IMR-90 (cell line): ENCODE measurements at regions not wholly inside any gene's neighbourhood (a gene's known extent, or its start where the extent isn't known, plus 50 kb on each side); places are given as distances from the start of the nearest gene placed in this dataset.

Experiments used
- ATAC-seq: fragments of 200-7000 bp; cut with Tn5 transposase; 2 replicates; pipeline ENCODE4 v1.9.1; 2020; ENCODE audit warnings: low read depth, mild to moderate bottlenecking, moderate library complexity
- BruUV-seq: library from RNA; stranded (reverse); fragments of 400-500 nt; replicated peaks from 2 replicates; lab custom pipeline; 2021; lab: Mats Ljungman, UMichigan
- CTCF ChIA-PET: fragments of 300-600 bp; formaldehyde crosslinking; extraction: SDS; loops from one replicate; lab custom pipeline; 2021; ENCODE audit warnings: antibody characterized with exemption; lab: Yijun Ruan, JAX
- POLR2A ChIA-PET: fragments of 300-600 bp; sonication (Branson Sonifier 250); formaldehyde crosslinking; loops from one replicate; lab custom pipeline; 2022; ENCODE audit warnings: antibody characterized with exemption; ENCODE audit not compliant: unreplicated experiment; lab: Charles Lee
- DNase-seq: peaks from one replicate; pipeline ENCODE4 v3.0.0; 2013
- H2AFZ ChIP-seq: replicated peaks from 2 replicates; pipeline ENCODE3; 2013; ENCODE audit warnings: low read length, mild to moderate bottlenecking; ENCODE audit not compliant: poor library complexity
- H2AK5ac ChIP-seq: 2 replicates; pipeline ENCODE4 v1.6.1; 2013; ENCODE audit warnings: low read depth, low read length, inconsistent platforms
- H2AK9ac ChIP-seq: replicated peaks from 2 replicates; pipeline ENCODE3; 2013; ENCODE audit warnings: mild to moderate bottlenecking, low read depth, low read length, moderate library complexity; ENCODE audit not compliant: poor library complexity
- H2BK120ac ChIP-seq: 2 replicates; pipeline ENCODE4 v1.6.1; 2013; ENCODE audit warnings: low read depth, low read length, inconsistent platforms
- H2BK15ac ChIP-seq: 3 replicates; pipeline ENCODE4 v1.6.1; 2013; ENCODE audit warnings: low read depth, low read length, inconsistent platforms
- H2BK20ac ChIP-seq: 2 replicates; pipeline ENCODE4 v1.6.1; 2013; ENCODE audit warnings: low read depth, mild to moderate bottlenecking, inconsistent platforms, low read length, moderate library complexity
- H2BK5ac ChIP-seq: 2 replicates; pipeline ENCODE4 v1.6.1; 2013; ENCODE audit warnings: mild to moderate bottlenecking, low read depth, low read length, inconsistent platforms; ENCODE audit not compliant: poor library complexity, severe bottlenecking
- H3K14ac ChIP-seq: replicated peaks from 2 replicates; pipeline ENCODE4 v1.6.1; 2013; ENCODE audit warnings: low read depth, low read length, inconsistent platforms
- H3K18ac ChIP-seq: 2 replicates; pipeline ENCODE4 v1.6.1; 2013; ENCODE audit warnings: low read depth, low read length, control low read depth
- H3K23ac ChIP-seq: 2 replicates; pipeline ENCODE4 v1.6.1; 2013; ENCODE audit warnings: low read depth, low read length, inconsistent platforms
- H3K27ac ChIP-seq: 2 replicates; pipeline ENCODE4 v1.5.1; 2013; ENCODE audit warnings: mild to moderate bottlenecking, control low read depth, low read length; ENCODE audit not compliant: insufficient read depth
- H3K27me3 ChIP-seq: 2 replicates; pipeline ENCODE4 v1.6.1; 2013; ENCODE audit warnings: low read length; ENCODE audit not compliant: control insufficient read depth, insufficient read depth
- H3K36me3 ChIP-seq: 2 replicates; pipeline ENCODE4 v1.6.1; 2013; ENCODE audit warnings: low read length, mixed read lengths; ENCODE audit not compliant: control insufficient read depth, insufficient read depth
- H3K4ac ChIP-seq: 2 replicates; pipeline ENCODE4 v1.6.1; 2013; ENCODE audit warnings: low read depth, low read length, inconsistent platforms
- H3K4me1 ChIP-seq: 2 replicates; pipeline ENCODE4 v1.6.1; 2013; ENCODE audit warnings: low read length, mixed read lengths; ENCODE audit not compliant: control insufficient read depth, insufficient read depth
- H3K4me2 ChIP-seq: 2 replicates; pipeline ENCODE4 v1.6.1; 2013; ENCODE audit warnings: low read depth, mild to moderate bottlenecking, control low read depth, low read length, moderate library complexity
- H3K4me3 ChIP-seq: 2 replicates; pipeline ENCODE4 v1.5.1; 2013; ENCODE audit warnings: low read depth, mild to moderate bottlenecking, control low read depth, low read length, moderate library complexity; ENCODE audit not compliant: insufficient read depth
- H3K56ac ChIP-seq: 2 replicates; pipeline ENCODE4 v1.6.1; 2013; ENCODE audit warnings: low read length, inconsistent platforms; ENCODE audit not compliant: insufficient read depth; ENCODE audit errors: extremely low read depth
- H3K79me1 ChIP-seq, 2 experiments: 2 replicates each; pipeline ENCODE4 v1.6.1; 2013; ENCODE audit warnings: low read length in 2 of 2, inconsistent platforms in 1 of 2, low read depth in 1 of 2
- H3K9ac ChIP-seq: 2 replicates; pipeline ENCODE4 v1.6.1; 2013; ENCODE audit warnings: low read depth, low read length, control low read depth
- H3K9me1 ChIP-seq: 2 replicates; pipeline ENCODE4 v1.6.1; 2013; ENCODE audit warnings: low read length, inconsistent platforms; ENCODE audit not compliant: insufficient read depth
- H3K9me3 ChIP-seq: 2 replicates; pipeline ENCODE4 v1.6.1; 2013; ENCODE audit warnings: low read length; ENCODE audit not compliant: control insufficient read depth, insufficient read depth
- H4K20me1 ChIP-seq: 2 replicates; pipeline ENCODE4 v1.6.1; 2013; ENCODE audit warnings: low read length, inconsistent platforms; ENCODE audit not compliant: insufficient read depth
- H4K5ac ChIP-seq: 2 replicates; pipeline ENCODE4 v1.6.1; 2013; ENCODE audit warnings: mild to moderate bottlenecking, low read depth, low read length, control low read depth
- H4K8ac ChIP-seq, 2 experiments: 2 replicates each; pipeline ENCODE4 v1.6.1; 2013; ENCODE audit warnings: low read depth in 2 of 2, low read length in 2 of 2, control low read depth in 1 of 2, inconsistent platforms in 1 of 2
- H4K91ac ChIP-seq: 2 replicates; pipeline ENCODE4 v1.6.1; 2013; ENCODE audit warnings: low read depth, low read length, inconsistent platforms; ENCODE audit not compliant: insufficient read depth
- ELK1 ChIP-seq: fragments of 150-350 bp; IDR thresholded peaks from 2 replicates; pipeline ENCODE4 v1.6.1; 2016; ENCODE audit warnings: low read depth, mild to moderate bottlenecking, low read length, moderate library complexity, borderline replicate concordance
- WGBS, 2 experiments: methylation state at CpG; one replicate each; pipeline versions ENCODE4 v1.1.5 to v1.1.7; 2013; ENCODE audit warnings: missing lambda C conversion rate in 2 of 2; ENCODE audit not compliant: insufficient read length in 1 of 2; ENCODE audit errors: extremely low coverage in 2 of 2; 5-methylcytosine and 5-hydroxymethylcytosine counted together
- dilution Hi-C: fragments of 300-500 bp; cut with HindIII; formaldehyde crosslinking; loops from one replicate; pipeline ENCODE4 v1.14.3; 2018; ENCODE audit warnings: low sequenced_read_pairs; ENCODE audit not compliant: unreplicated experiment
- in situ Hi-C: fragments of 300-500 bp; cut with MboI; formaldehyde crosslinking; loops from 3 replicates; pipeline ENCODE4 v1.14.3; 2019; ENCODE audit warnings: low sequenced_read_pairs, inconsistent platforms, mixed read lengths
- intact Hi-C: fragments of 100-400 bp; cut with micrococcal nuclease; formaldehyde crosslinking; loops from 2 replicates; pipeline ENCODE4 v1.10.0; 2022

- Histone ChIP-seq H3K23ac (no peak overlapping the region), H3K27ac (no peak overlapping the region), H4K91ac (no peak overlapping the region), H2BK5ac (no peak overlapping the region), H3K56ac (no peak overlapping the region), H3K9me1 (no peaks in the 10 kb centered on the region), H3K4ac (no peak overlapping the region), H3K18ac (no peak overlapping the region), H3K36me3 (no peaks in the 10 kb centered on the region), H2BK15ac (no peak overlapping the region), H3K4me1 (no peaks in the 10 kb centered on the region), H3K27me3 (no peaks in the 10 kb centered on the region), H2AFZ (no peak overlapping the region), H4K20me1 (no peaks in the 10 kb centered on the region), H4K5ac (no peak overlapping the region), H2BK20ac (no peak overlapping the region), H3K14ac (no peak overlapping the region), H3K9me3 (0 out of 2 replicates have a peak, but pooled peaks cover 2% of the 10 kb centered on the region), H4K8ac (no peak overlapping the region), H3K79me1 (no peaks in the 10 kb centered on the region), H3K4me3 (no peak overlapping the region), H3K9ac (no peak overlapping the region), H2AK5ac (no peak overlapping the region), H3K4me2 (no peak overlapping the region), H2BK120ac (no peak overlapping the region), H2AK9ac (no peak overlapping the region)
- no TSS peak for BruUV-seq
- ATAC-seq (no peak), DNase-seq (no peak)
- in situ Hi-C loops, result no loop called here
- TF ChIP-seq ELK1, result no peak
- WGBS, 2 experiments, result no CpG with 5 or more reads among the region's 3 CpGs
- ChIA-PET POLR2A (no interaction called here), CTCF (no interaction called here)
- intact Hi-C loops, result no loop called here
- dilution Hi-C loops, result no loop called here
These were observed 251.7 kb upstream of the IRX3 start for GRCh38 chr16:54538276-54538675.
